Thyroid gland (tissue), 4 donors: ENCODE measurements at regions not wholly inside any gene's neighbourhood (a gene's known extent, or its start where the extent isn't known, plus 50 kb on each side); places are given as distances from the start of the nearest gene placed in this dataset.

Experiments used
- POLR2A ChIP-seq, 2 donors: fragments of 450-650 bp; IDR thresholded peaks; one replicate each; pipeline ENCODE4 v1.6.1; 2017; ENCODE audit warnings: antibody characterized with exemption in 2 of 2, mild to moderate bottlenecking in 2 of 2, moderate library complexity in 1 of 2
- TF ChIP-seq, protein P1 (sequence below), 6 experiments: fragments of 200-600 bp in 3 of 6; fragments of 450-650 bp in 3 of 6; sonication (generic) in 3 of 6; IDR thresholded peaks; one replicate each; pipeline ENCODE4 v1.5.1; 2016 to 2019; ENCODE audit warnings: antibody characterized with exemption in 6 of 6, mild to moderate bottlenecking in 2 of 6, inconsistent platforms in 1 of 6, moderate library complexity in 1 of 6

- TF ChIP-seq, protein P1, sequence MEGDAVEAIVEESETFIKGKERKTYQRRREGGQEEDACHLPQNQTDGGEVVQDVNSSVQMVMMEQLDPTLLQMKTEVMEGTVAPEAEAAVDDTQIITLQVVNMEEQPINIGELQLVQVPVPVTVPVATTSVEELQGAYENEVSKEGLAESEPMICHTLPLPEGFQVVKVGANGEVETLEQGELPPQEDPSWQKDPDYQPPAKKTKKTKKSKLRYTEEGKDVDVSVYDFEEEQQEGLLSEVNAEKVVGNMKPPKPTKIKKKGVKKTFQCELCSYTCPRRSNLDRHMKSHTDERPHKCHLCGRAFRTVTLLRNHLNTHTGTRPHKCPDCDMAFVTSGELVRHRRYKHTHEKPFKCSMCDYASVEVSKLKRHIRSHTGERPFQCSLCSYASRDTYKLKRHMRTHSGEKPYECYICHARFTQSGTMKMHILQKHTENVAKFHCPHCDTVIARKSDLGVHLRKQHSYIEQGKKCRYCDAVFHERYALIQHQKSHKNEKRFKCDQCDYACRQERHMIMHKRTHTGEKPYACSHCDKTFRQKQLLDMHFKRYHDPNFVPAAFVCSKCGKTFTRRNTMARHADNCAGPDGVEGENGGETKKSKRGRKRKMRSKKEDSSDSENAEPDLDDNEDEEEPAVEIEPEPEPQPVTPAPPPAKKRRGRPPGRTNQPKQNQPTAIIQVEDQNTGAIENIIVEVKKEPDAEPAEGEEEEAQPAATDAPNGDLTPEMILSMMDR (IDR thresholded peaks at IDR 0.05) = no peak
- TF ChIP-seq POLR2A (IDR thresholded peaks at IDR 0.05) = no peak
Measured at GRCh38 chr10:44060221-44060620, 324.7 kb downstream of the CXCL12 start.
